ENCODE measurements at regions not wholly inside any gene's neighbourhood (a gene's known extent, or its start where the extent isn't known, plus 50 kb on each side); places are given as distances from the start of the nearest gene placed in this dataset.

DNA sequence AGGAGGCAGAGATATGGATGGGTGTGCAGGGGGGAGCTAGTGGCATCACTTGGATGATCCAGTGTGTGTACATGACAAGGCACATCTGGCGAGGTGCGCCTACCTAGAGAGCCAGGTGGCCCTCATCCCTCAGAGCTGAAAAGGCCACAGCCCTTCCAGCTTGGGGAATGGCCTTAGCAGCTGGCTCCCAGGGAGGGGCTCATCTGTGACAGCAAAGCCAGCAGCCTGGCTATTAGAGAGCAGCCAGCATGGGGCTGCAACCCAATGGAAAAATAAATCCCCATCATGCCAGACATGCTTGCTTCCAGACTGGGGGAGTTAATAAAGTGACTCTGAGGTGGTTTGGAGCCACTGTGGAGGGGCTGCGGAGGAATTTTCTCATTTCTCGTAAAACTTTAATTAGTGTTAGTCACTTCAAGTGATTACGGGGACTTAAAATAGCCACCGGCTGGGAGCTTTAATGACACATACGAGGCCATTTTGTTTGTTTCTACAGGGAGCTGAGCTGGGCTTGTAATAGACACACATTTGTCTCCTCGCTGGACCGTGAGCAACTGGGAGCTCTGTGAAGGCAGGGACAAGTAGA lies 111.2 kb upstream of the ALX4 start:
- no peak for TF ChIP-seq POLR2A (IDR thresholded peaks at IDR 0.05)
- no peak for TF ChIP-seq CTCF (IDR thresholded peaks at IDR 0.05)
- no peak for TF ChIP-seq EP300 (IDR thresholded peaks at IDR 0.05)
- H3K36me3 ChIP-seq, result no peaks in the 10 kb centered on the region
- H3K4me1 ChIP-seq (ENCODE audit: insufficient read depth), result no peaks in the 10 kb centered on the region
- 52 to 60% (median 58%) methylated on average over 9 of the region's 9 CpGs for WGBS, 3 donors
- DNase-seq, result no peak
- H3K27ac ChIP-seq, result no peak overlapping the region
- no peaks in the 10 kb centered on the region for H3K9me3 ChIP-seq
- intact Hi-C loops (cut with DNase I), result loop anchor here in 1 of 4 donors (5.0 kb wide), 1 partner anchor 69 kb away; no protein-coding TSS in a partner anchor
- H3K4me3 ChIP-seq, result no peak overlapping the region
- H3K27me3 ChIP-seq, result no peaks in the 10 kb centered on the region

- 69 to 86% (median 75%) methylated on average over 5 of the region's 5 CpGs for WGBS, 3 donors
- Histone ChIP-seq H3K36me3 (no peaks in the 10 kb centered on the region), H3K4me3 (no peak overlapping the region), H3K9me3 (no peaks in the 10 kb centered on the region), H3K27ac (no peak overlapping the region), H3K27me3 (no peaks in the 10 kb centered on the region), H3K4me1 (ENCODE audit: insufficient read depth) (no peaks in the 10 kb centered on the region)
- no peak for DNase-seq
- TF ChIP-seq CTCF (IDR thresholded peaks at IDR 0.05), result no peak
- TF ChIP-seq POLR2A (IDR thresholded peaks at IDR 0.05), result no peak
- no peak for TF ChIP-seq EP300 (IDR thresholded peaks at IDR 0.05)
- intact Hi-C loops (cut with DNase I), result loop anchor here in 1 of 4 donors (5.0 kb wide), 1 partner anchor 71 kb away; no protein-coding TSS in a partner anchor
These were observed 113.3 kb upstream of the ALX4 start for GRCh38 chr11:44423289-44423688.

GRCh38 chr11:44424841-44425240 lies 114.9 kb upstream of the ALX4 start:
- WGBS, 3 donors, result 88 to 94% (median 91%) methylated on average over 4 of the region's 4 CpGs
- no peak overlapping the region for H3K27ac ChIP-seq
- no peaks in the 10 kb centered on the region for H3K4me1 ChIP-seq (ENCODE audit: insufficient read depth)

DNA sequence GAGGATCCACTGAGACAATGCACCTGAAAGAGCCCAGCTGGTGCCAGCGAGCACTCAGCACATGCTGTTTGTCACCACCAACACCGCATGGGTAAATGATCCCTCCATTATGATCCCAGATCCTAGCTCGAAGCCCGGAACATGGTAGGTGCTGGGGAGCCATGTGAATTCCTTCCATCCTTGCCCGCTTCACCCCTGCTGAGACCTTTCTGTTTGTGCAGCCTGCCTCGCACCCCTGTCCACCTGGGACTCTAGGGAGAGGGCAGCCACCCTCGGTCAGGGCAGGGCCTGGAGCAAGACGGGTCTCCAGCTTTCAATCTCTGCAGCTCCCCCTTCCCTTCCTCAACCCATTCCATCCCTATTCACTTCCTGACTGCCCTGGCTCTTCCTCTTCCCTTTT lies 116.2 kb upstream of the ALX4 start:
- H3K4me1 ChIP-seq (ENCODE audit: insufficient read depth), result no peaks in the 10 kb centered on the region
- H3K9me3 ChIP-seq, result no peaks in the 10 kb centered on the region
- intact Hi-C loops (cut with DNase I), result no loop called here
- 81 to 87% (median 82%) methylated on average over 8 of the region's 8 CpGs for WGBS, 3 donors
- no peak for TF ChIP-seq POLR2A (IDR thresholded peaks at IDR 0.05)
- TF ChIP-seq CTCF (IDR thresholded peaks at IDR 0.05), result no peak
- TF ChIP-seq EP300 (IDR thresholded peaks at IDR 0.05), result no peak
- no peaks in the 10 kb centered on the region for H3K27me3 ChIP-seq
- no peak for DNase-seq
- H3K4me3 ChIP-seq, result no peak overlapping the region
- no peaks in the 10 kb centered on the region for H3K36me3 ChIP-seq
- H3K27ac ChIP-seq, result no peak overlapping the region

More at GRCh38 chr11:44424841-44425240, 114.9 kb upstream of the ALX4 start:
- TF ChIP-seq EP300 (IDR thresholded peaks at IDR 0.05) (no peak), CTCF (IDR thresholded peaks at IDR 0.05) (no peak), POLR2A (IDR thresholded peaks at IDR 0.05) (no peak)
- DNase-seq, result no peak
- Histone ChIP-seq H3K27me3 (no peaks in the 10 kb centered on the region), H3K9me3 (no peaks in the 10 kb centered on the region), H3K36me3 (no peaks in the 10 kb centered on the region), H3K4me3 (no peak overlapping the region)
- intact Hi-C loops (cut with DNase I), result loop anchor here in 1 of 4 donors (5.0 kb wide), 1 partner anchor 73 kb away; no protein-coding TSS in a partner anchor

Measured in ovary (tissue), 7 donors.